SK-N-SH (cell line): ENCODE measurements at regions not wholly inside any gene's neighbourhood (a gene's known extent, or its start where the extent isn't known, plus 50 kb on each side); places are given as distances from the start of the nearest gene placed in this dataset.

Source experiments
- CTCF ChIP-seq: fragments of 200-600 bp; sonication (generic); IDR thresholded peaks from 2 replicates; pipeline ENCODE4 v1.6.1; 2017; ENCODE audit warnings: antibody characterized with exemption, mild to moderate bottlenecking, moderate library complexity
- NRF1 ChIP-seq: IDR thresholded peaks from 2 replicates; pipeline ENCODE4 v1.6.1; 2012; ENCODE audit warnings: low read depth, mild to moderate bottlenecking, low read length
- RFX5 ChIP-seq: IDR thresholded peaks from 2 replicates; pipeline ENCODE4 v1.6.1; 2012; ENCODE audit warnings: mild to moderate bottlenecking, improper control_type of control experiment, low read length
- TCF12 ChIP-seq: IDR thresholded peaks from 2 replicates; pipeline ENCODE4 v1.4.0; 2012

GRCh38 chr6:86723151-86723550, 214.2 kb upstream of the HTR1E start:
- TF ChIP-seq RFX5 (no peak), TCF12 (no peak), CTCF (no peak), NRF1 (no peak)
